NCI-H345 (cell line): ENCODE measurements at regions not wholly inside any gene's neighbourhood (a gene's known extent, or its start where the extent isn't known, plus 50 kb on each side); places are given as distances from the start of the nearest gene placed in this dataset.
"Not testable (repeated sequence)": the region's sequence is repeated elsewhere in the genome, so short reads cannot be mapped to it uniquely, and the experiment has no call there.

Experiments
- DNase-seq: peaks from one replicate; lab custom pipeline; 2025; lab: John Stamatoyannopoulos, UW

DNA sequence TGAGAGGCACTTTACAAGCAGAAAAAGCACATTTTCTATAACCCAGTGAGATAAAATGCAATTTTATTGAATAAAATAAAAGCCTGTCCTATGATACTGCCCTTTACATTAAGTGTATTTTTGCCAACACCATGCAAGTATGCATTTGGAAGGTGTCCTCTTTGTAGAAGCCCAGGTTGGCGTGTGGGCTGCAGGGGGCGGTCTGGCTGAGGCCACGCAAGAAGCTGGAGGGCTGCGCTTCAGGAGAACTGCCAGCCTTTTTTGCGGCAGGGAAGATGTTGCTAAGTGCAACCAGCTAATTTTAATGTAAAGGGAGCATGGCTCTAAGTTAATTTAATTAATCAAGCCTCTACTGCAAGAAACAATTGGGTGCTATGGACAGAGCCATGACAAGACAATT is 562.8 kb upstream of the SALL3 start:
- DNase-seq = no peak

DNA sequence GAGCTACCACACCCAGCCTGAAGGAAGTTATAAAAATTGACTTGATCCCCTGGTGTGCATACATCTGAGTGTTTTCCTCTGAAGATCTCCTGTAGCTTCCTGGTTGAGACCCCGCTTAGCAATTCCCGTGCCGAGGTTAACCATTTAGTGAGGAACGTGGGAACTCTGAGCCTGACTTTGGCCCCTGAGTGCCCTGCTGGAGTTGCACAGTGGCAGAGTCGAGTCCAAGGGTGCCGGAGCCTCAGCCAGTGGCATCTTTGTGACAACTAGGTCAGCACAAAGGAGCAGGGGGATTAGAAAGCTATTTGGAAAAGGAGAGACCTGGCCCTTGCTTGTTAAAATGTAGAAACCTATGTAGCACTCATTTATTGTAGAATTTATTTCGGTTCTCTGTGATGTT is 561.2 kb upstream of the SALL3 start:
- no peak for DNase-seq

DNA sequence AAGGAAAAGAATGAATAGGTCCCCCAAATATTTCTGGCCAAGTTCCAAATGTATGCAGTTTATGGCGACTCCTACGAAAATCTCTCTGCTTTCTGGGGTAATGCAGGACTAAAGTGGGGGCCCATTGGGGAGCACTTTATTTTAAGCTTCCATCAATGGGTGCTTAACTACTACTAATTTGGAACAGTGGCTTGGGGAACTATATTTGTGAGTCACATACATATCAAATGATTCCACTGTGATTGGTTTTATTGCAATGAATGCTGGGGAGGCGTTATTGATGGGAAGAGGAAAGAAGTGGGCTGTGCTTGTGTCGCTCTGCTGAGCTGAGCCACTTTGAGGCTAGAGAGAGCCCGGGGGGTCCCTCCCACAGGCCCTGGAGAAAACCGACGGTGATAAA is 560.4 kb upstream of the SALL3 start:
- DNase-seq = no peak

DNA sequence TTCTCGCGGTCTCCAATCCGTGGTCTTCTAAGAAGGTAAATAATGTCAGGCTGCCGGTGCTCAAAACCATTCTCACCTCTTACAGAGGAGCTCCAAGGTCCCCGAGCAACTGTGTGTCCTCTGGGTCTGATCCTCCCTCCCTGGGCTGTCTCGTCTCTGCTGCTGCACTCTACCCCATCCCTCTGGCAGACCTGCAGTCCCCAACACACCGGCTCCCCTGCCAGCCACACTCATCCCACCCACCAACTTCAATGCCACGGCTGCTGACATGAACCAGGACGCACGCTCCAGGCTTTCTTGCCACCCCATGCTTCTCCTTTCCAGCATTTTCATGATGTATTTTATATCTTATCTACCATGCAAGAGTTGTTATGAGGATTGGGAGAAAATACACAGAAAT is 559.5 kb upstream of the SALL3 start:
- no peak for DNase-seq

DNA sequence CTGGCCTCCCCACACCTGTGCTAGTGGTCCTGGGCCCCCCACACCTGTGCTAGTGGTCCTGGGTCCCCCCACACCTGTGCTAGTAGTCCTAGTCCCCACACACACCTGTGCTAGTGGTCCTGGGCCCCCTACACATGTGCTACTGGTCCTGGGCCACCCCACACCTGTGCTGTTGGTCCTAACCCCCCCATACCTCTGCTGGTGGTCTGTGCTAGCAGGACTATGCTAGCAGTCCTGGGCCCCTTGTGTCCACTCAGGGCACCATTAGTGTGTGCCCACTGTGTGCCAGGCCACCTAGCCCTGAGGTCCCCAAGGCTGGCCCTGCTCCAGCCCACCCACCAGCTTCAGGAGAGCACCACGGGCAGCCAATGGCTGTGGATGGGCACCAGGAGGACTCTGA is 558.2 kb upstream of the SALL3 start:
- DNase-seq = no peak

DNA sequence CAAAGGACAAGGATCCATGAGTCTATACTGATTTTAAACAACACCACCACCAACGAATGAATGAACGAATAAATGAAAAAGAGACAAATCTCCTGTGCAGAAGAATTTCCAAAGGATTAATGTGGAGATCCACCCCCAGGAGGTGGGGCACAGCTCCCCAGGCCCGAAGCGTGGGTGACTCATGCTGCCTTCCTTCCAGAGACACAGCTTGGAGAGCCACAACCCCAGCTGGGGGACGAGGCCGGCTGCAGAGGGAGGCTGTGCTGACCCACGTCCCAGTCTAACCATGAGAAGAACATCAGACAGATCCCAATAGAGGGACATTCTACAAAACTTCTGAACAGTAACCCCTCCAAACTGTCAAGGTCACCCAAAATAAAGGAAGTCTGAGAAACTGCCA is 557.3 kb upstream of the SALL3 start:
- DNase-seq = no peak

DNA sequence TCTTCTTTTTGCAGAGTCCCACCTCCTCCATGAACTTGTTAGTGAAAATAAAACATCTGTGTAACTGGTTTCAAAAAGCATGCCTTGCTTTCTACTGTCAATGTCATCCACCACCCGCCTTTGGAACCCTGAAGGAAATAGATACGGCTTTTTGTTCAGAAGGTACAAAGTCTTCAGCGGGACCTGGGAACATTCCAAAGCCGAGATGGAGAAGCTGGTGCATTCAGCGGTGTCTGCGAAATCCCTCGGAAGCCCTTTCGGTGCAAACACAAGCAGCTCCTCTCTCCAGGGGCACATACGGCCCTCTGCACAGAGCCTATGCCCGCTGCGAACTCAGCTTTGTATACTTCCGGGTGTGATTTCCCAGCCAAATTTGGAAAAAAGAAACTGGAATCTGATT is 555.8 kb upstream of the SALL3 start:
- DNase-seq = no peak

DNA sequence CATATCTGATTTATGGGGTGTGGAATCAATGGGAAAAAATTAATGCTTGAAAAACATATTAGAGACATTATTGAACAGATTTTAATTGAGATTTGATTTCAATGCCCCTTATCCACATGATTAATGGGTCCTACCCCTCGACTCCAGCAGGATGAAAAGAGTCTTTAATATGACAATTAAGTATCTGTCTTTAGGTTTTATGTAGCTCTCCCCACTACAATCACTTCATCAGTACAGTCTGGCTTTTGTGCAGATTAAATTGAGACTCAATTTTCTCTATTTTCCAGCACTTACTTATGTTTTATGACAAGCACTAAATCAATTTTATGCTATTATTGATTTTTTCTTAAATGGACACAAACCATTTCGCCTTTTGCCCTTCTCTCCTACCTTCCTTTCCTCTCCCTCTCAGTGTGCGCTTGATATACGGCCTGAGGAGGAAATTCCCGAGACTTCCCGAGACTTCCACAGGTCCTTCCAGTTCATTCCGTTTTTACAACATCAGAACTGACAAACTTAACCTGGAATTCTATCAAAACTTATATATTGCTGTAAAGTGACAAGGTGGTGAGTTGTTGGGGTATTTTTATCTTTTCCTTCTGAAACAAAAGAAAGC is 555.1 kb upstream of the SALL3 start:
- no peak for DNase-seq

DNA sequence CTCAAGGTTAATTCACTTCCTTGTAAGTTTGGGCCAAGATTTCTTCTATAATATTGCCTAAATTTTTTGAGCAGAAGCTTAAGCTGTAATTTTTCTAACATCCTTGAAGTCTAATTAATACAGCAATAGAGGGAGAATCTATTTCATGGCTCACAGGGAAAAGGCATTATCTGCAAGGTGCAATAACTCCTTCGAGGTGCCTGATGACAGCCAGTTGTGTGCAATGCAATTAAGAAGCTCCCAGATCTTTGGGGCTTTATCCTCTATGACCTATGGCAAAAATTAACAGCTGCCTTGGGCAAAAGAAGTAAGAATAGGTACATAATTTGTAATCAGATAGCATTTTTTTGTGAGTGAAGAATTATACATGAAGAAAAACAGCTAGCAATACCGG is 554.6 kb upstream of the SALL3 start:
- no peak for DNase-seq

DNA sequence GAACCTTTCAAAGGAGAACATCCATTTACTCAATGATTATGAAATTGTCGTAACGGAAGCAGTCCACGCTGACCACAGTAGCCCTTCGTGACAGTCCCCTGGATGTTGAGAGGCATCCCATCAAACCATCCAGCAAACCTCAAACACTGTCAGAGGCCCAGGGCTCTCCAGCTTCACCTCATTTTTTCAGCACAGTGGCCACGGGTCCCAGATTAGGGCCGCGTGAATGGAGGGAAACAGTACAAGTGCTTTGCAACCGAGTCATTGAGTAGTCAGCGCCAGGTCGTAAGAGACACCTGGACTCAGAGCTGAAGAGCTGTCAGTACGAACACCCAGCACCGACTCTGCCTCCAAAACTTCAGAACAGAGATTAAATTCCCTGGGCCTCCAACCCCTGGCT is 552.5 kb upstream of the SALL3 start:
- no peak for DNase-seq

DNA sequence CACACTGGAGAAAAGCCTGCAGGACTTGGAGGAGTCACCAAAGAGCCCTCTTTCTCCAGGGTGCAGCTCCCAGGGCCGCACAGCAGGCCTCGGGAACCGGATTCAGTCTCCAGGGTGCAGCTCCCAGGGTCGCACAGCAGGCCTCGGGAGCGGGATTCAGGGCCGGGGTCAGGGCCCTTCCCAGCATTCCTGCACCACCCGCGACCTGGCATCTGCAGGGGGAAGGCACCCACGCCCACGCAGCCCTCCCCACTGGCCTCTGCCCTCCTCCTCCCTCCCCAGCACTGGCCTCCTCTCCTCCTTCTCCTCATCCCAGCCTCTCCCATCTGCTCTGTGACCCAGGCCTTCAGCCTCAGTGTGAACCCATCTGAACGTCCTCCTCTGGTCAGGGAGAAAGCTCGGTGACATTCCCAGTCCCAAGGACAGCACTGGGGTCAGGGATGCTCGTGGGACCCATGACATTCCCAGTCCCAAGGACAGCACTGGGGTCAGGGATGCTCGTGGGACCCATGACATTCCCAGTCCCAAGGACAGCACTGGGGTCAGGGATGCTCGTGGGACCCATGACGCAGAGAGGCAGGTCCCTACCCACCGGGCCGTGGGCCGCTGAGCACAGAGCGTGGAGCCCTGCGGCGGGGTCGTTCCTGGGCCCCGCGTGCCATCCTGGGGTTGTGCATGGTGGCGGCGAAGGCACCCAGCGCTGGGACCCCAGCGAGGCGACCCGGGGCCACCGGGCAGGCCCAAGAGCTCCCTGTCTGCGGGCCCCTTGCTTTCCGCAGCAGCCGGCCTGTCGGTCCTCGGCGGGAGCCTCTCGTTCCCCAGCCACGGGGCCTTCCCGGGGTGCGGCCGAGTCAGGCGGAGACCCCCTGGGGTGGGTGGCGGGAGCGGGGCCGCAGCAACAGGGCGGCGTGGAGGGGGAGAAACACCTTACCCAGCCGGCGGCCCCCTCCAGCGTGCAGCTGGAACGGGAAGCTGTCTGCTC is 550.2 kb upstream of the SALL3 start:
- DNase-seq = no peak

DNA sequence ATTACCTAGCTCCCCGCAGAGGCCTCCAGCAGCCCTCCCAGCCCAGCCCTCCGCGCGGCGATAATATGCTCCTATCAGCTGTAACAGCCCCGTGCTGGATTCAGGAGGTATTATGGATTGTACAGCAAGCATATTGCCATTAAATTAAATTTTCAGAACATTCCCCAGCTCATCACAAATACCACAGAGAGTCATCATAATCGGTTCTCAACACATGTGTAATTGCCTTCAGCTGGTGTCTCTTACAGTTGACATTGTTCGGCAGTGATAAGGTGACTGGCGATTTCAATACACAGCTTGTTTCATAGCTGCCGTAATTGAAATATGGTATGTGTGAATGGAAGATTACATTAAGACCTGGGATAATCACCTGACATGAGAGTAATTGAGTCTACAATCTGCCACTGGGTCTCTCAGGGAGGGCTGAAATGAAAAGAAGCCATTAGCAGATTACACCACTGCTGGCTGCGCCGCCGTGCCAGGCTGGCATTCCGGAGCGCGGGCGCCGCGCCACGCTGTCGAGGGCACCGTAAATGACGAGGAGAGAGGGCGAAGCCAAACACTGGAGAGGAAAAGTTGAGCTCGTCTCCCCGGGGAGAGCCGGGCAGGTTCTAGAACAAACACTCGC is 549.4 kb upstream of the SALL3 start:
- peak; percentile 68 for DNase-seq

DNA sequence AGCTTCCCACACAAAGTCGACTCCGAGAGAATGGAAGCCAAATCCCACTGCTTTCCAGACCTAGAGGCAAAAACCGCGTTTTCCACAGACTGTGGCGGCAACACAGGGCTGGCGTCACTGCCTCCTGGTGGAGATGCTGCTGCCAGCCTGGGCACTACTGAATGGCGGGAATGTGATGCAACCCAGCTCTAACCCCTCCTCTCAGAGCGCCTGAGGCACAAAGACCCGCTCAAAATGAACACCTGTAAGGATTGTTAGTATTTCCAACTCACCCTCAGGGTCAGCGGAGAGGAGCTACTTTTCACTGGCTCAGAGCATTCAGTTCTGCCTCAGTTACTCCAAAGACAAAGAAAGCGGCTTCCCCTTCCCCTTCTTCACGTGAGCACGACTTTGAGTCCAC is 548.0 kb upstream of the SALL3 start:
- no peak for DNase-seq

DNA sequence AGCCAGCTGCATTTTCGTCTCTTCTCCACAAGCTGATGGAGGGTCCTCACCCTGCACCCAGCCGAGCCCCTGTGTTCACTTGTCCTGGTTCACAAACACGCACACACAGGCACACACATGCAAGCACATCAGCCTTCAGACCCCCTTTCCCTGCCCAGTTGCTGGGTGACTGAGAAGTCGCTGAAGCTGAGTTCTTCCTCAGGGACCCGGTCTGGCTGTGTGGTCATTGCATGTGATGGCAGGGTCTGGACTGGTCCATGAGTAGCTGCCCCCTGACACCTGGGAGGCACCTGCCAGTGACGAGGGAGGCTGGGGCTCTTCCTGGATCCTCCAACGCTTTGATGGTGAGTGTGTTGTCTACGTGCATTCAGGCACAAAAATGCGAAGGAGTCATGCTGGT is 546.1 kb upstream of the SALL3 start:
- DNase-seq = peak; percentile 24

DNA sequence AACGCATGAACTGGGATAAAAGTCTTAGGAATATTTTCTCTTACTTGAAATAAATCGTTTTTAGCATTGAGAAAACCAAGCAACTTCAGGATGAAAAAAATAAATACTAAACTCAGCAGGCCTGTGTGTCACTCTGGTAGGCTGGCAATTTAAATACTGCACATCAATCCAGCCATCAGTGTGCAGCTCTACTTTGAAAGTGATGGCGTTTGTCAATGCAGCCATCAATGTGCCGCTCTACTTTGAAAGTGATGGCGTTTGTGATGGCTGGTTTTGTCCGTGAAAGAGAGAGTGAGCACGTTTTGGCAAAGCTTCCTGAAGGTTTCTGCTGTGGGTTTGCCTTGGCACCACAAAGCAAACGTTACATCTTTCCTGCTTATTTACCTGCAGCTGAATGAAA is 543.5 kb upstream of the SALL3 start:
- DNase-seq = no peak

DNA sequence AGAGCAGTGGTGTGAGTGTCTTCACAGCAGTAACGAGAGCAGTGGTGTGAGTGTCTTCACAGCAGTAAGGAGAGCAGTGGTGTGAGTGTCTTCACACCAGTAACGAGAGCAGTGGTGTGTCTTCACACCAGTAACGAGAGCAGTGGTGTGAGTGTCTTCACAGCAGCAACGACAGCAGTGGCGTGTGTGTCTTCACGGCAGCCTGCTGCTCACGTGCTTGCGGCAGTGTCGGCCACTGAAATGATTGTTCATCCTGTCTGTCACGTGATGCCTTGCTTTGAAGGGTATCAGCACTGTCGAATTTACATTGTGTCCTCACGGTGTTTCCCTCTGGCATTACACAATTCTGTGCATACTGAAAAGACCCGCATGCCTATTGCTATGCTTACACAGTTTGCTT is 541.4 kb upstream of the SALL3 start:
- not testable (repeated sequence) for DNase-seq

DNA sequence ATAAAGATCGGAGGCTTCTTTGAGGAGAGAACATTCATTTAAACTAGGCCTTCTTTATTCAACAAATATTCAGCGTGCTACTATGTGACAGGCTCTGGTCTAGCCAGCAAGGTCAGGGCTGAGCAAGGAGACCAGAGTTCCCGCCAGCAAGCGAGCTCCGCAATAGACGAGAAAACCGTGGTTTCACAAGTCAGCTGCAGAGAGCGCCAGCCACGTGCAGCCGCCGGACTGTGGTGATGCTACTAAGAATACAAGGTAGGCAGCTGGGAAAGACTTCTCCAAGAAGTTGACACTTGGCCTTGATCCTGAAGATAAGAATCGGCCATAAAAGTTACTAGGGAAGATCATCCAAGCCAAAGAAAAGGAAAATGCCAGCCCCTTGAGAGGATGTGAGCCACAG is 533.7 kb upstream of the SALL3 start:
- DNase-seq = no peak

DNA sequence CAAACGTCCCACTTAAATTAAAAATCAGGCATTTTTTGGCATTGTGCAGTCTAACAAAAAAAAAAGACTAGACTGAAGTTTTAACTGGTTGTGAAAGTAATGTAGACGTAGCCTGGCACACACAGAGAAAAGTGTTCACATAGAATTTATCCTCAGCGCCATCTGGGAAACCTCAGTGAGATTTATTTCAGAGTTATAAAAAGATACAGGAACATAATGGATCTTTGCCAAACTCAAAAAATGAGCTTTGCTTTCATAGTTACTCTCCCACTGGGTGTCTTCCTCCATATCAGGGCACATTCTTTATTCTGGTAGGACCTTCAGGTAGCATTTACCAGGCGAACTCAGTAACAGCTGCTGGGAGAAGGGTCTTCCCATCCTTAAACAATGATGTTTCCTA is 532.4 kb upstream of the SALL3 start:
- no peak for DNase-seq

DNA sequence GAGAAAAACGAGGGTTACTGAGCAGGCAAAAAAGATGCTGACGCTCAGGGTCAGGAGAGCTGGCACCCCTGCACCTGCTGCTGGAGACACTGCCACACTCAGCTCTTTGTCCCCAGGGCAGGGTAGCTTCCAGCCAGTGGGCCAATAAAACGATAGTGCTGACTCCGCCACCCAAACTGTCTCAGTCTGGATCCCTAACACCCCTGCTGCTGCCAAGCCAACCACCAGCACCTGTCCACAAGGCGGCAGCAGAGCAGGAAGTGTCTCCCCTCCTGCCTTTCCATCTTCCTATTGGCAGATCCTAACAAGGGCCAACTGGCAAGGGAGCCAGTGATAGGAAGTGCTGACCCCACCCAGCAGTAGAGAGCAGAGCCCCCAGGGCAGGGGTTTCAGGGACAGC is 531.5 kb upstream of the SALL3 start:
- DNase-seq = peak; percentile 23

DNA sequence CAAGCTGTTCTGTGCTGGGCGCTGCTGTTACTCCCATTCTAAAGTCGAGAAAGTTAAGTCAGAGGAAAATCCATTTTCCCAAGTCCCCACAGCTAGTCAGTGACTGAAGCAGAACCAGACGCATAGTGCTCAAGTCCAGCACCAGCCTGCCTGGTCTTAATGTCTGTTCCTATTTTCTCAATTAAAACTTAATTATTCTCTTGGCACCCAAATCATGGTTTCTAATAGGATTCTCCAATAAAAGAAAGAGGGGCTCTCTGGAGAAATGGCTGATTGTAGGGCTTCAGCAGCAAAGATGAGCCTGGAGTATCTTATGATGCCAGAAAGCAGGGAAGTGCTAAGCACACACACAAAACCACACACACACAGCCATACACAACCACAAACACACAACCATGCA is 531.0 kb upstream of the SALL3 start:
- no peak for DNase-seq

DNA sequence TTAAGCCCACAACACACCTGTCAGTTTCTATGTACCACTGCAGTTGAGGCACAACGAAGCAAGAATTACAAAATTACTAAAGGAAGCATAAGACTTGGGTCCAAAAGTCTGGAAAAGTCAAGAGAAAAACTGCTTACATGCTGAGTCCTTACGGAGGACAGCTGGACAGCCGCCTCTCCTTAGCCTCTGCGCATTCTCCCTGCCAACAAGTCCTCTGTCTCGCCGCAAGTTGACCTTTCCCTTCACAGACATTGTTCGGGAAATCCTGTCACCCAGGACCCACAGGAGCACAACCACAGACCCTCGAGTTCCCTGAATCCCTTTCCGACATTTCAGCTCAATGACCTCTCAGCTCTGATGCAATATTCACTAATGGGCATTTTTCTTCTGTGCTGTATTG is 525.4 kb upstream of the SALL3 start:
- DNase-seq = no peak

DNA sequence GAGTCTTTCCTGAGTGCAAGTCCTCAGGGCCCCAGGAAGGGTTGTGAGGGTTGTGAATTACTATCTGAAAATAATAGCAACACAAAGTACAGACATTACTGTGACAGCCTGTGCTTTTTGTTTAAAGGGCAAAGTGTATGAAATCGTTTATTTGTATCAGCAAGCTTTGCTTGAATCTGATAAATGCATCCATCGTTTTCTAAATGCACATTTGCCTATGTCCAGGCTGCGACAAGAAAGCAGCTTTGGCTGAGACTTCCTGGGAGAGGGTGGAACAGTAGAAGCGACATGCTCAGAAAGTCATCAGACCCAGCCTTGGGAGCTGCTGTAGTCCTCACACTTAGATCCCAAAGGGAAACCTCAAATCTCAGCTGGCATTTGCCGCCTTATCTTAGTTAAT is 524.2 kb upstream of the SALL3 start:
- no peak for DNase-seq

DNA sequence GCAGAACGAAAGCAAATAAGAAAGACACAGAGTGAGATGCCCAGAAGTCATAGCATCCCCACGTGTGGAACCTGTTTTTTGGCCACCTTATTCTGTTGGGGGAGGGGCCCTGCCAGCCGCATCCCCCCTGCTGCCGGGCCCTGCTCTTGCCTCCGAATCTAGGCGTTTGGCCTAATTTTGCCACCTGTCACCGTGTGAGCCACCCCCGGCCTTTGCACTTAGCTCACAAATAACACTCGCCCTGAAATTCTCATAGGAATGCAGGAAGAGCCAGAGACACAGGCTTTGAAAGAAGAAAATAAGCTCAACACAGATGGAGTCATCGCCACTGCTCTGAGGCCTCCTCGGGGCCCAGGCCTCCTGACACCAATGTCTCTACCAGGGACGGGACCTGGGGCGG is 522.6 kb upstream of the SALL3 start:
- no peak for DNase-seq
